Motor neuron (in vitro differentiated cells): ENCODE measurements at regions not wholly inside any gene's neighbourhood (a gene's known extent, or its start where the extent isn't known, plus 50 kb on each side); places are given as distances from the start of the nearest gene placed in this dataset.

Experiments
- ATAC-seq, 8 experiments: fragments of 200-7000 bp; cut with Tn5 transposase; replicated peaks in 6 of 8; 2 replicates each; pipeline ENCODE4 v1.8.0; 2021; ENCODE audit warnings: mild to moderate bottlenecking in 8 of 8, moderate library complexity in 8 of 8
- H3K27ac ChIP-seq, 2 donors: fragments of 250-450 bp; sonication (Bioruptor Pico); 2 replicates each; pipeline ENCODE4 v1.9.0; 2021; ENCODE audit warnings: antibody characterized with exemption in 2 of 2, mild to moderate bottlenecking in 2 of 2, moderate library complexity in 1 of 2
- H3K4me1 ChIP-seq, 2 donors: fragments of 250-450 bp; sonication (Bioruptor Pico); replicated peaks in 1 of 2; 2 replicates each; pipeline ENCODE4 v1.6.1; 2021; ENCODE audit warnings: antibody characterized with exemption in 2 of 2, mild to moderate bottlenecking in 2 of 2, moderate library complexity in 1 of 2
- H3K4me3 ChIP-seq, 5 donors: fragments of 250-450 bp; sonication (Bioruptor Pico); 2 replicates each; pipeline ENCODE4 v1.9.0; 2021; ENCODE audit warnings: antibody characterized with exemption in 5 of 5, mild to moderate bottlenecking in 5 of 5, moderate library complexity in 4 of 5
- WGBS, 10 experiments: fragments of 450-650 bp; shearing (Covaris generic); methylation state at CpG; one replicate each; pipeline ENCODE4 v1.0.0; 2022; 5-methylcytosine and 5-hydroxymethylcytosine counted together
- in situ Hi-C, 9 experiments: fragments of 400-800 bp; cut with MboI; loops; one replicate each; pipeline ENCODE4 v1.15.0; 2021; ENCODE audit warnings: low sequenced_read_pairs in 9 of 9, low pct_unique_long_range_greater_than_20kb in 2 of 9; ENCODE audit not compliant: unreplicated experiment in 9 of 9

DNA sequence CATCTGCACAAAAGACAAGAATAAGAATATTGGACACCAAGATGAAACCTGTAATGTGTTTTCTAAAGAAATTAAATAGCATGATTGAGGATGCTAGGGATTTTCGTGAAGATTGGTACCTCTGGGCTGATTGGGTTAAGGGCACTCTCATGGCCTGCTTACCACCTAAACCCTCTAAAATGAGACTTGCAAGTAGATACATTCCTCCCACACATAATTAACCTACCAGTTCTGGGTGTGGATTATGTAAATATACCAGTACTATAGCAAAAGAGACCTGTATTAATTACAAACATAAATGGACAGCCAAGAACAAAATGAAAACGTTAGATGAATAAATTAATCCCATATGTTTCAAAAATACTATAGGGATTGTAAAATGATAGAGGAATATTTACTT is 1069.6 kb upstream of the B3GALT2 start:
- H3K27ac ChIP-seq = no peak overlapping the region
- in situ Hi-C loops = no loop called here
- H3K4me1 ChIP-seq = no peaks in the 10 kb centered on the region
- WGBS, 10 experiments = 0 to 87% (median 48%) methylated on average over 1 to 2 of the region's 2 CpGs; no CpG with 5 or more reads in 2 of the 10 experiments
- H3K4me3 ChIP-seq = no peak overlapping the region
- no peak for ATAC-seq

DNA sequence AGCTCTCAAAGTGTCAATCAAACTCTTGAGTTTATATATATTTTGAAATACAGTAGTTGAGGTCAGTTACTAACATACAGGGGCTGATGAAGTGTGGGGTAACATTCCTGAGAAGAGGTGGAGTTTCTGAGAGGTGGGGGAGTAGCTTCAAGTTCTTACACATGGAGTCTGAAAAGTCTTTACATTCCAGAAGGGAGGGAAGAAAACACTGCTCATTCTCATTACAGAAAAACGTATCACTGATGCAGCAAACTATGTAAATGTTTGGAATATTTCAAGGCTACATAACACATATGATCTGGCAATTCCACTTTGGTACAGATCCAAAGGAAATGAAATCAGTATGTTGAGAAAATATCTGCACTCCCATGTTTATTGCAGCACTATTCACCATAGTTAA is 1065.8 kb upstream of the B3GALT2 start:
- H3K4me3 ChIP-seq = no peak overlapping the region

DNA sequence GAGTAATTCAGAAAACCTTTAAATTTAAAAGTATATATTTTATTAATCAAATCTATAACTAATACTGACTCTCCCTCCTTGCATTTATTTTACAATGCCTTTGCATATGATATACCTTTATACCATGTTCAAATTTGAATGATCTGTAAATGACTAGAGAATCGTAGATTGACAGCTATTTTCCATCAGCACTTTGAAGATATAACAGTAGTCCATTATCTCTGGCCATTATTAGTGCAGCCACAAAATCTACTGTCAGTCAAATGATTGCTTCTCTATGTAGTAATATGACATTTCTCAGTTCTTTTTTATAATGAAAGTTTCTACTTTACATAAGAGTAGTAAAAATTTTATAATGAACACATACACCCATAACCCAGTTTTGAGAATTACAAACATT is 1054.8 kb upstream of the B3GALT2 start:
- in situ Hi-C loops = no loop called here
- ATAC-seq = no peak
- H3K4me3 ChIP-seq = no peak overlapping the region
- no peaks in the 10 kb centered on the region for H3K4me1 ChIP-seq
- 0 to 100% (median 65%) methylated on average over 1 of the region's 1 CpG for WGBS, 10 experiments
- no peak overlapping the region for H3K27ac ChIP-seq

More for the DNA sequence above, 1065.8 kb upstream of the B3GALT2 start:
- Histone ChIP-seq H3K4me1 (no peaks in the 10 kb centered on the region), H3K27ac (no peak overlapping the region)
- in situ Hi-C loops = no loop called here
- WGBS, 10 experiments = 0 to 90% (median 57%) methylated on average over 1 of the region's 1 CpG; no CpG with 5 or more reads in 1 of the 10 experiments
- no peak for ATAC-seq

DNA sequence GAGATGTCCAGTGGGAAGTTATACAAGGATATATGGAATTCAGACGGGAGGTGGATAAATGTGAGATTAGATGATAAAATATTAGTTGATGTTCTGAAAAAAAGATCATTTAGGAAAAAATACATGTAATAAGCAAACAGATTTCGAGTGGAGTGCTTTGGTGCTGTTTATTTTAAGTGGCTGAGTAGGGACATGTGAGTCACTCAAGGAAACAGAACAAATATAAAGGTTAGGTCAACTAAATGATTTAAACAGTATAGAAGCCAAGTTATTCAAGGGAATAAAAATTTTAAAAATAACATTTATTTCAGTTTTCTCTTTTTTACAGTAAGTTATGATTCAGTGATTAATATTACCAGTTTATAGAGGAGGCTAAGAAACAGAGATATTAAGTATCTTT is 1046.7 kb upstream of the B3GALT2 start:
- WGBS, 10 experiments = 0 to 72% (median 65%) methylated on average over 2 of the region's 2 CpGs
- ATAC-seq = no peak
- in situ Hi-C loops = no loop called here

DNA sequence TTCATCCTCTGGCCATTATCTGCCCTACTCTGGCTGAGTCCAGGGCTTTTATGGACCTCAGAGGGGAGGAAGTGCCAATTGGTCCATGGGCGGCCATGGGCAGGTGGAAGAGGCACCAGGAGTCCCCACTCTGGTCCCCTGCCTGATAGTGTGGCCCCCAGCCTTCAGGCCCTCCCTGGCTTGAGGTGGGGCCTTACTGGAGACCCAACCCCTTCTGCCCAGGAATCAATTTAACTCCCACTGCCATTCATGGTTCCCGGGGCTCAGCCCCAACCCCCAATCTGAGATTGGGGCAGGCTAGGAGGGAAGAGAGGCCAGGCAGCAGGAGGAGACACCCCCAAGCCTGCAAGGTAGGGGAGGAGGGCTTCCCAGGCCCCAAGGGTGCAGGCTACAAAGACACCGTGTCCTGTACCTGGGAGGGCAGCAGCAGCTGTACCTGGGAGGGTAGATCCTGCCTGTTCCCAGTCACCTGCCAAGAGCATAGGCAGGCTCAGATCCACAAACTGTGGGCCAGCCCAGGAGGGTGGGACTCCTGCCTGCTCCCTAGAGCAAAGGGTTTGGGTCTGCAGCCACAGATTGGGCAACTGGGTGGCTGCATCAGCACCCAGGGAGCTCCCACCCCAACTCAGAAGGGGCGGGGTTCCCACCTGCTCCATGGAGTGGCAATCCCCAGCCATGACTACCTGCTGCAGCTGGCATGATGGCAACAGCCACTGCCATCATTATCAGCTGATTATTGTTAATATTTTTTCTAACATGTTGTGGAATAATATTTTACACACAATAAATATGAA is 1044.1 kb upstream of the B3GALT2 start:
- Histone ChIP-seq H3K27ac (no peak overlapping the region), H3K4me1 (peaks cover 0 to 11% of the 10 kb centered on the region in 2 donors), H3K4me3 (no peak overlapping the region)
- in situ Hi-C loops = no loop called here
- WGBS, 10 experiments = 13 to 100% (median 67%) methylated on average over 1 to 2 of the region's 4 CpGs; no CpG with 5 or more reads in 3 of the 10 experiments
- no peak for ATAC-seq

More for the DNA sequence above, 1046.7 kb upstream of the B3GALT2 start:
- Histone ChIP-seq H3K4me3 (no peak overlapping the region), H3K27ac (no peak overlapping the region), H3K4me1 (peaks cover 0 to 6% of the 10 kb centered on the region in 2 donors)

DNA sequence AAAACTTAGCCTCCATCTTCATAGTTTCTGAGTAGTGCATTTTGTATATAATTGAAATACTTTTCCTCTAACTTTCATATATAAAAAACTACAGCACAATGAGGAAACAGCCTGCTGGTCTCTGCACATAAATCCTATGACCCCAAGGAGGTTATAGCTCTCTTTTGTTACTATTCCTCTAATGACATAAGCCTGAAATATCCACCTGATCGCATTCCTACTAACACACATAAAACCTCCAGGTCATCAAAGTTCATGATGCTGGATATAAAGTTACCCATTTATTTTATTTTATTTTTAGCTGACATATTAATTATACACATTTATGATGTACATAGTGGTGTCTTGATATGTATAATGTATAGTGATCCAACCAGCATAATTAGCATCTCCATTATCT is 1042.0 kb upstream of the B3GALT2 start:
- no peak overlapping the region for H3K27ac ChIP-seq
- peak in 1 of 8 experiments; percentile 58 for ATAC-seq
- 0 to 100% (median 80%) methylated on average over 1 of the region's 1 CpG for WGBS, 10 experiments
- peaks cover 0 to 11% of the 10 kb centered on the region in 2 donors for H3K4me1 ChIP-seq
- in situ Hi-C loops = no loop called here
- no peak overlapping the region for H3K4me3 ChIP-seq

DNA sequence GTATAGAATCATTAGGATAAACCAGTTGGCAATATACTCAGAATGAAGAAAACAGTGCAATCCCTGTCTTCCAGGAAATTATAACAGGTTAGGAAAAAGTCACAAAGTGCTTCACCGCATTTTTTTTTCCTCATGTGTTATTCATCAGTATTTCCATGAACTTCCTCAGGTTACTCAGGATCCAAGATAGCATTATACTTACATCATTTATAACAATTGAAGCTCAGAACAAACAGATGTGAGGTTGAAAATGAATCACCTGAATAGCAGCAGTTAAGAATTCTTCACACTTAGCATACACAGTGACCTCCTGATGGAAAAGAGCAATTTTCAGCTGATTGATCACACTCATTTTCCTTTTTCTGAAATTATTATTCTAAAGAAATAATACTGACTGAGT is 1040.7 kb upstream of the B3GALT2 start:
- ATAC-seq = peak in 2 of 8 experiments; percentile 42 to 81
- H3K4me1 ChIP-seq = peaks cover 0 to 11% of the 10 kb centered on the region in 2 donors
- 36 to 100% (median 86%) methylated on average over 1 of the region's 1 CpG for WGBS, 10 experiments
- in situ Hi-C loops = no loop called here
- no peak overlapping the region for H3K27ac ChIP-seq
- no peak overlapping the region for H3K4me3 ChIP-seq

DNA sequence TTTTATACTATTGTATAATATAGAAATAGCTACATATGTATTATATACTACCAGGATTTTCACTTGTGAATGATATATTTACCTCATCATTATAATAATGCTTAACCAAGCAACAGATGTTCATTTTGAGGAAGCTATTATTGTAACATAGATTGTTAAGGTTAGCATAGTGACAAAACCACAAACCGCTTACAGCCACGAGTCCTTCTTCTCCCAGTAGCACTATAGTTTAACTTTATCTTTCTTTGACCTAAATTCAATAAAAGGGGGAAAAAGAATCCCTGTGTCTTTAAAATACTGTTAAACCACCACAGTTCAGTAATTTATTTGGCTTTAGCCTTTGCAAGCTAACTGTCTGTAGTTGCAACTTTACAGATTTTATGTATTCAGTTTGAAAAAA is 1039.4 kb upstream of the B3GALT2 start:
- ATAC-seq = no peak
- in situ Hi-C loops = no loop called here
- peaks cover 0 to 11% of the 10 kb centered on the region in 2 donors for H3K4me1 ChIP-seq
- no peak overlapping the region for H3K4me3 ChIP-seq
- WGBS, 10 experiments = 7 to 89% (median 53%) methylated on average over 2 of the region's 2 CpGs; no CpG with 5 or more reads in 2 of the 10 experiments
- H3K27ac ChIP-seq = no peak overlapping the region

DNA sequence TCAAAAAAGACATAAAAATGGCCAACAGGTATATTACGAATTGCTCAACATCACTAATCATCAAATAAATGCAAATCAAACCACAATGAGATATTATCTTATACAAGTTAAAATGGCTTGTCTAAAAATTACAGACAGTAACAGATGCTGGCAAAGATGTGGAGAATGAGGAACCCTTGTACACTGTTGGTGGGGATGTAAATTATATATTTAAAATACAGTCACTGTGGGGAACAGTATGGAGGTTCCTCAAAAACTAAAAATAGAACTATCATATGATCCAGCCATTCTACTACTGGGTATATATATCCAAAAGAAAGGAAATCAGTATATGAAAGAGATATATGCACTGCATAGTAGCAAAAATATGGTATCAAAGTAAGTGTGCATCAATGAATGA is 1037.2 kb upstream of the B3GALT2 start:
- 0 to 92% (median 88%) methylated on average over 1 of the region's 1 CpG; no CpG with 5 or more reads in 3 of the 10 experiments for WGBS, 10 experiments
- H3K27ac ChIP-seq = no peak overlapping the region
- H3K4me3 ChIP-seq = no peak overlapping the region
- in situ Hi-C loops = no loop called here
- H3K4me1 ChIP-seq = peaks cover 0 to 10% of the 10 kb centered on the region in 2 donors
- ATAC-seq = no peak

DNA sequence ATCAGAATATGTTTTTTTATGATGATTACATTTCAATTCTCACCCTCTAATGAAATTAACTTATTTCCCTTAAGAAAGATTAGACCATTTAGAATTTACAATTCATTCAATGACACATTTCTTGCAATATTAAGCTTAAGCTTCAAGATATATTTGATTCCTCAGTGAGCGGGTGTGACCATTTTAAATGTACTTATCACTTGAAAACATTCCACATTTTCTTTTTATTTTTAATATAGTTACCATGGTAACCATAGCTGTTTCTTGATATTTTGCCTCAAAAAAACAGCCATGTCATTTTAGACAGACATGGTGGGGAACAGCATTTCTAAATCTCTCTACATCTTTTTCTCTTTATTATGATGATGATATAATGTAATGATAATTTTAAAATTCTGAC is 1029.0 kb upstream of the B3GALT2 start:
- no peak for ATAC-seq
- Histone ChIP-seq H3K4me3 (no peak overlapping the region), H3K4me1 (no peaks in the 10 kb centered on the region), H3K27ac (no peak overlapping the region)
- WGBS, 10 experiments = 29 to 100% (median 97%) methylated on average over 1 of the region's 1 CpG
- in situ Hi-C loops = no loop called here

DNA sequence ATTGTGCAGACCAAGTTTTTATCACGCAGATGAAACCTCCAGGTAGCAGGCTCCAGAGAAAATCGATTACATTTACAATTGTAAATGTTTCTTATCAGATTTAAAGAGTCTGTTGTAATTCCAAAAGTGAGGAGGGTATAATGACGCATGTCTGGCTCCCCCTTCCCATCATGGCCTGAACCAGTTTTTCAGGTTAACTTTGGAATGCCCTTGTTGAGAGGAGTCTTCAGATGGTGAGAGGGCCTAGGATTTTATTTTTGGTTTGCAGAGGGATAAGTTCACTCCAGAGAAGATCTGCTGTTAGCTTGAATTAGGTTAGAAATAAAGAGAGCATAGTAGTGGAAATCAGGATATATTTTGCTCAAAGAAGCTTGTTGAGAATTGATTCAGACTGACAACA is 1028.3 kb upstream of the B3GALT2 start:
- no peak overlapping the region for H3K4me3 ChIP-seq
- H3K4me1 ChIP-seq = no peaks in the 10 kb centered on the region
- no peak overlapping the region for H3K27ac ChIP-seq
- no peak for ATAC-seq
- 0 to 89% (median 78%) methylated on average over 1 to 3 of the region's 3 CpGs; no CpG with 5 or more reads in 1 of the 10 experiments for WGBS, 10 experiments
- in situ Hi-C loops = no loop called here

DNA sequence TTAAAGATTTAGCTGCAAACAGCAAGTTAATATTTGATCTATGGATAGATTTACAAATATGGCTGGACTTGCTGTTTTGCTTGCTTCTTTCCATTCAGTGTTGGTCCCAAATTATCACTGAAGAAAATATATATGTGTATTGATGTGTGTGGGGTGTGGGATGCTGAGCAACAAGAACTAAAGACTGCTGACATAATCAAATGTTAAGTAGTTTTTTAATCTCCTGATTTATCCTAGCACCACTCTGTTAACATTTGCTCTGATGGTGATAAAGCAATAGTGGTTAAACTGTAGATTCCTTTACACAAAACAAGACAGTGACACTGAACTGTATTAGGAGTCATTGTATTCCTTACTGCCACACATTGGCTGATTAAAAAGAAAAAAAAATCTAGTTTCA is 1023.5 kb upstream of the B3GALT2 start:
- Histone ChIP-seq H3K4me1 (no peaks in the 10 kb centered on the region), H3K4me3 (no peak overlapping the region), H3K27ac (no peak overlapping the region)
- ATAC-seq = no peak
- in situ Hi-C loops = no loop called here

DNA sequence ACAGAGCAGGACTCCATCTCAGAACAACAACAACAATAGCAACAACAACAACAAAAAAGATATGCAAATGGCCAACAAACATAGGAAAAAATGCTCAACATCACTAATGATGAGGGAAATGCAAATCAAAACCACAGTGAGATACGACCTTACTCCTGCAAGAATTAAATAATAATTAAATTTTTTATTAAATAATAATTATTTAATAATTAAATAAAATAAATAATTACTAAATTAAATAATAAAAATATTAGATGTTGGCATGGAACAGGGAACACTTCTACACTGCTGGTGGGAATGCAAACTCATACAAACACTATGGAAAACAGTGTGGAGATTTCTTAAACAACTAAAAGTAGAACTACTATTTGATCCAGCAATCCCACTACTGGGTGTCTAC is 1022.3 kb upstream of the B3GALT2 start:
- in situ Hi-C loops = no loop called here
- ATAC-seq = no peak
- Histone ChIP-seq H3K27ac (no peak overlapping the region), H3K4me1 (no peaks in the 10 kb centered on the region), H3K4me3 (no peak overlapping the region)
- 0 to 100% (median 82%) methylated on average over 1 of the region's 1 CpG for WGBS, 10 experiments

DNA sequence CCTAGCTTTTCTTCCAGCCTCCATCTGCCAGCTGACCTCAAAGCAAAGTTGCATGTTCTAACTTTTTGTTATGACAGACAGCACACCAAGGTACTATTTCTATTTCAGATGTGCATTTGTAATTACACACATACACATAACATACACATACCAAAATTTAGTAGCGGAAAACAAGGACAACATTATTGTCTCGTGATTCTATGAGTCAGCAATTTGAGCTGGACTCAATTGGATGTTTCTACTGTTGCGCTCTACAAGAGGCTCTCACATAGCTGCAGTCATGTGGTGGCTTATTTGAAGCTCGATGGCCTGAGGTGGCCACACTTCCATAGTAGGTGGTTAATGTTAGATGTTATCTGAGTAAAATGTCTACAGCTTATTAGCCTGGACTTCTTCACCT is 1010.1 kb upstream of the B3GALT2 start:
- H3K4me1 ChIP-seq = no peaks in the 10 kb centered on the region
- H3K27ac ChIP-seq = no peak overlapping the region
- in situ Hi-C loops = no loop called here
- H3K4me3 ChIP-seq = no peak overlapping the region
- no peak for ATAC-seq
- WGBS, 10 experiments = 0 to 100% (median 93%) methylated on average over 1 to 4 of the region's 4 CpGs; no CpG with 5 or more reads in 3 of the 10 experiments
